Tibial nerve (tissue), 4 donors: ENCODE measurements at regions not wholly inside any gene's neighbourhood (a gene's known extent, or its start where the extent isn't known, plus 50 kb on each side); places are given as distances from the start of the nearest gene placed in this dataset.

Experiments used
- DNase-seq, 2 donors: peaks; one replicate each; pipeline ENCODE4 v3.0.0-alpha.2; 2019; ENCODE audit warnings: low spot score in 2 of 2
- H3K27ac ChIP-seq, 4 donors: fragments of 200-600 bp; sonication (generic) in 3 of 4; one replicate each; pipeline ENCODE4 v1.5.1; 2017 to 2019; ENCODE audit warnings: mild to moderate bottlenecking in 1 of 4
- H3K27me3 ChIP-seq, 2 donors: fragments of 200-600 bp; sonication (generic) in 1 of 2; one replicate each; pipeline versions ENCODE4 v1.5.1 to v1.6.0; 2017 to 2019
- H3K36me3 ChIP-seq, 3 donors: fragments of 200-600 bp; sonication (generic); one replicate each; pipeline ENCODE4 v1.5.1; 2018 to 2019
- H3K4me1 ChIP-seq, 4 donors: fragments of 200-600 bp; sonication (generic) in 3 of 4; one replicate each; pipeline ENCODE4 v1.5.1; 2017 to 2019
- H3K4me3 ChIP-seq, 4 donors: fragments of 200-600 bp; sonication (generic) in 3 of 4; one replicate each; pipeline ENCODE4 v1.5.1; 2017 to 2019; ENCODE audit warnings: mild to moderate bottlenecking in 1 of 4, moderate library complexity in 1 of 4
- H3K9me3 ChIP-seq, 4 donors: fragments of 200-600 bp; sonication (generic) in 3 of 4; one replicate each; pipeline ENCODE4 v1.5.1; 2017 to 2019
- CTCF ChIP-seq, 5 experiments: fragments of 200-600 bp in 3 of 5; fragments of 450-650 bp in 2 of 5; sonication (generic) in 3 of 5; IDR thresholded peaks; one replicate each; pipeline ENCODE4 v1.5.1; 2016 to 2019; ENCODE audit warnings: antibody characterized with exemption in 5 of 5, mild to moderate bottlenecking in 3 of 5, moderate library complexity in 2 of 5
- EP300 ChIP-seq, 2 donors: sonication (generic); formaldehyde crosslinking; IDR thresholded peaks; one replicate each; pipeline ENCODE4 v1.6.1; 2017; ENCODE audit warnings: antibody characterized with exemption in 2 of 2, mild to moderate bottlenecking in 1 of 2
- POLR2A ChIP-seq, 2 donors: fragments of 450-650 bp; IDR thresholded peaks; one replicate each; pipeline ENCODE4 v1.6.1; 2017; ENCODE audit warnings: antibody characterized with exemption in 2 of 2, mild to moderate bottlenecking in 2 of 2, moderate library complexity in 2 of 2
- WGBS, 2 donors: methylation state at CpG; one replicate each; pipeline ENCODE4 v1.1.5; 2018; 5-methylcytosine and 5-hydroxymethylcytosine counted together

DNA sequence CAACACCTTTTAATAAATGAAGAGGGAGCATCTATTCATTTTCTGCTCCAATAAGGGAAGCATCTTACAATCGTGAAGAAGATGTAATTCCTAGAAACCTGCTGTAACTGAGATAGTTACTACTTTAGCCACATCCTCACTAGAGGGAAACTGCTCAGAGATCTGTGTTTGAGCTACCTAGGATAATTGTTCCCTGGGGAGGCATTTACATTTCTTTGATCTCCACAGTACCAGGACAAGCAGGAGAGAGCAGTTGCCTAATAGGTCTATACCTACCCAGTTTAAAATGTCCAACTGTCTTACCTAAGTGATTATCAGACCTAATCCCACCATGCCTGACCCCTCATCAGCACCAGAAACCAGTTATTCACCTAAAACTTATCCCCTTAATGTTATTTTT lies 196.9 kb downstream of the TUSC1 start:
- 46 to 61% methylated on average over 1 of the region's 1 CpG for WGBS, 2 donors

GRCh38 chr9:25480696-25481095 lies 197.5 kb downstream of the TUSC1 start:
- no peak for DNase-seq
- Histone ChIP-seq H3K36me3 (no peaks in the 10 kb centered on the region), H3K27ac (no peak overlapping the region), H3K9me3 (no peaks in the 10 kb centered on the region), H3K27me3 (no peaks in the 10 kb centered on the region), H3K4me1 (no peaks in the 10 kb centered on the region), H3K4me3 (no peak overlapping the region)
- TF ChIP-seq EP300 (IDR thresholded peaks at IDR 0.05), result no peak
- TF ChIP-seq POLR2A (IDR thresholded peaks at IDR 0.05), result no peak
- no peak for TF ChIP-seq CTCF (IDR thresholded peaks at IDR 0.05)

More for the DNA sequence above, 196.9 kb downstream of the TUSC1 start:
- H3K4me3 ChIP-seq, result no peak overlapping the region
- no peaks in the 10 kb centered on the region for H3K9me3 ChIP-seq
- H3K27ac ChIP-seq, result no peak overlapping the region
- H3K4me1 ChIP-seq, result no peaks in the 10 kb centered on the region
- no peaks in the 10 kb centered on the region for H3K27me3 ChIP-seq
- DNase-seq, result no peak
- H3K36me3 ChIP-seq, result no peaks in the 10 kb centered on the region
- TF ChIP-seq EP300 (IDR thresholded peaks at IDR 0.05) (no peak), CTCF (IDR thresholded peaks at IDR 0.05) (no peak)

- Histone ChIP-seq H3K27me3 (no peaks in the 10 kb centered on the region), H3K4me3 (no peak overlapping the region), H3K27ac (no peak overlapping the region), H3K36me3 (no peaks in the 10 kb centered on the region), H3K9me3 (peaks cover 0 to 28% (median 0%) of the 10 kb centered on the region in 4 donors), H3K4me1 (no peaks in the 10 kb centered on the region)
- TF ChIP-seq POLR2A (IDR thresholded peaks at IDR 0.05), result no peak
- TF ChIP-seq CTCF (IDR thresholded peaks at IDR 0.05), result no peak
- no peak for TF ChIP-seq EP300 (IDR thresholded peaks at IDR 0.05)
- DNase-seq, result no peak
- 65 to 96% methylated on average over 2 of the region's 2 CpGs for WGBS, 2 donors
Observed at GRCh38 chr9:25472681-25473080, 205.6 kb downstream of the TUSC1 start.

DNA sequence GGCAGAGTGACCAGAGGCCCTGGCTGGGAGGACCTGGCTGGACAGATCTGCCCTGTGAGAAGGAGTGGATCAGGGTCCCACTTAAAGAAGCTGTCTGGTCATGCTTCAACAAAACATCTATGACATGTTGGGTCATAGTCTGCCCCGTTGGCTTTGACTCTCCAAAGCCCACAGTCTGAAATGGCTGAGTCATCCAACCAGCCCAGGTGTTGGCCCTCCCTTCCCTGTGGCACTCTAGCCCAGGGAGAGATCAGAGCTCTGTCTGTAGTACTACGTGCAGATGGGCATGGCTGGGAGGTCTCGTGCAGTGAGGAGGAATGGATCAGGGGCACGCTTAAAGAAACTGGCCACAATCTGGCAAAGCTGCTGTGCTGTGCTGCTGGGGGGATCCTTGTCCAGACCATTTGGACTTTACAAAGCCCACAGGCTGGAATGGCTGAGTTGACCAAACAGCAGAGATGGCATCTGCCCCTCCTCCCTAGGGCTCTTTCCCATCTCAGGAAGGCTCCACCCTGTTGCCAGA lies 206.1 kb downstream of the TUSC1 start:
- no peaks in the 10 kb centered on the region for H3K27me3 ChIP-seq
- H3K36me3 ChIP-seq, result no peaks in the 10 kb centered on the region
- H3K4me3 ChIP-seq, result no peak overlapping the region
- H3K9me3 ChIP-seq, result peaks cover 0 to 28% (median 0%) of the 10 kb centered on the region in 4 donors
- TF ChIP-seq POLR2A (IDR thresholded peaks at IDR 0.05) (no peak), CTCF (IDR thresholded peaks at IDR 0.05) (no peak), EP300 (IDR thresholded peaks at IDR 0.05) (no peak)
- H3K4me1 ChIP-seq, result no peaks in the 10 kb centered on the region
- DNase-seq, result no peak
- WGBS, 2 donors, result 82 to 86% methylated on average over 1 to 2 of the region's 4 CpGs
- H3K27ac ChIP-seq, result no peak overlapping the region

DNA sequence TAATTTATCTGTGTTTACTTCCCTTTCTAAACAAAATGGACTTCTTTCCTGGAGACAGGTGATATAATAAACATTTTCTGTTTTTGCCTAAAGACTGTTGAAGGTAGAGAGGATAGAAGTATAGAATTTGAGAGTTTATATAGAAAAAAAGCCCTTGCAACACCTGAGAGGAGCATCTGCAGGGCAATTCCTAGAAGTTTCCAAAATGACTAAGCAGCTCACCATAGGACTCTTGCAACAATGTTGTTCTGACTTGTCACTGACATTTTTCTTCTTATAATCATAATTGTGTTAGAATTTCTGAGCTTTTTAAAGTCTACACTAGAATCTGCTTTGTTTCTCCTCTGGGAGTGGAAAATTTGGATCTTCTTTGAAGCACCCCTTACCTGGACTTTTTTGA lies 216.8 kb downstream of the TUSC1 start:
- no peak for TF ChIP-seq POLR2A (IDR thresholded peaks at IDR 0.05)
- no peak for TF ChIP-seq EP300 (IDR thresholded peaks at IDR 0.05)
- no peak for TF ChIP-seq CTCF (IDR thresholded peaks at IDR 0.05)
- Histone ChIP-seq H3K4me1 (no peaks in the 10 kb centered on the region), H3K27ac (no peak overlapping the region), H3K27me3 (no peaks in the 10 kb centered on the region), H3K36me3 (no peaks in the 10 kb centered on the region), H3K9me3 (no peaks in the 10 kb centered on the region), H3K4me3 (no peak overlapping the region)
- no peak for DNase-seq
